GM19452 (cell line): ENCODE measurements at regions not wholly inside any gene's neighbourhood (a gene's known extent, or its start where the extent isn't known, plus 50 kb on each side); places are given as distances from the start of the nearest gene placed in this dataset.
A peak's percentile ranks its signal among the peaks of the same experiment; 100 is the strongest.
"Not testable (repeated sequence)": the region's sequence is repeated elsewhere in the genome, so short reads cannot be mapped to it uniquely, and the experiment has no call there.

Experiments
- ATAC-seq: cut with Tn5 transposase; IDR thresholded peaks from one replicate; pipeline ENCODE4 v1.9.1; 2021; ENCODE audit not compliant: unreplicated experiment

- no peak for ATAC-seq
Observed at GRCh38 chr3:5733995-5734394, 546.5 kb downstream of the EDEM1 start.

GRCh38 chr3:5735896-5736295 lies 548.4 kb downstream of the EDEM1 start:
- no peak for ATAC-seq

GRCh38 chr3:5739299-5739935 lies 551.9 kb downstream of the EDEM1 start:
- no peak for ATAC-seq

GRCh38 chr3:5739949-5740348 lies 552.4 kb downstream of the EDEM1 start:
- ATAC-seq = no peak

GRCh38 chr3:5741017-5741416 lies 553.5 kb downstream of the EDEM1 start:
- no peak for ATAC-seq

DNA sequence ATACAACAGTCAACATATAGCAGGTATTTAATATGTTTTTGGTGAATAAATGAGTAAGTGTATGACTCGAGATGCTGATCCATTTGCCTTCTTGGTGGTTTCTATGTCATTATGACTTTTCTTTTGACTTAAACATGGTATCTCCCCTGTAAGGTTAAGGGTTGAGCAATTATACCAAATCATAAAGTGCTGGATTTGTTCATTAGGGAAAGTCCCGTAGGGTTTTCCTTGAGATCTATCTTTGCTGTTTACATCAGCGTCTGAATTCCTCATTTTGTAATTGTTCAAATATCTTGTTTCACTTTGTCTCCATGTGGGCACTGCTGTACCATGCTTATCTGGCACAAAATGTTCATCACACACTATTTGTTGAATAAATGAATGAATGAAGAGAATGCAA lies 562.6 kb downstream of the EDEM1 start:
- no peak for ATAC-seq

- ATAC-seq = no peak
Observed at GRCh38 chr3:5750874-5751640, 563.5 kb downstream of the EDEM1 start.

DNA sequence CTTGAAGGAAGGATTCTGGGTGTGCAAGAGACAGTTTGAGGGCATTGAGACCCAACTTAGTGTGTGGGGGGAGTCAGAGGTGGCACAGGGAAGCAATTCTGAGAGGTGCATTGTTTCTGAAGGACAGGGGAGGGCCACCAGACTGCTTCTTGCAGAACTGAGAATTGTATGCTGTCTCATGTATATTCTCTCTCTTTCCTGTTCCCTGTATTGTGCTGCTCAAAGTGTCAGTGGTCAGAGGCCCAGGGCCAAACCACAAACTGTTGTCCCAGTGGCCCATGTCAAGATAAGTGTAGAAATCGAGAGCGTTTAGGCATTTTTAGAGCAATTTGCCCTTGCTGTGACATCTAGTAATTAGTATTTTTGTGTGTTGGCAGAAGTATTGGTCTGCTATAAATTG lies 567.1 kb downstream of the EDEM1 start:
- peak; percentile 62 for ATAC-seq

GRCh38 chr3:5756443-5756842 lies 568.9 kb downstream of the EDEM1 start:
- ATAC-seq = no peak

DNA sequence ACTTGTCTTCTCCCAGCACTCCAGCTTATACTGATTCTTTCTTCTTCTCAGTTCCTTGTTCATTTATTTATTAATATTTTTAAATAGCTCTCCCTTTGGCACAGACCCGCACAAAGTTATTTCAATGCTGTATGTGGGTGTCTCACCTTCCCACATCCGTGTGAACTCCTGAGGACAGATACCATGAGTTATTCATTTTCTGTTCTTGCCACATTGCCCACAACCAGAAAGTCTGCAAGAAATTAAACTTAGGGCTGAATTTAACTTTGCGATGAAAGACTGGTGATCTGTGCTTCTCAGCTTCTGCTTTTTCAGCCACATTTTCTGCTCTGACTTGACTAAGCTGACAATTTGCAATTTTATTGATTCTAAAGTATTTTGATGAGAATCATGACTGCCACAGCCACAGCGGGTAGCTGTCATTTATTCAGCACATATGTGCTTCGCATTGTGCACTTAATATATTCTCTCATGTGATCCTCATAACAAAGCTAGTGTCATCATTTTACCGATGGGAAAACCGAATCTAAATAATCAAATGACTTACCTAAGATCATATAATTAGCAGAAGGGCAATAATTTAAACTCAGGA lies 569.8 kb downstream of the EDEM1 start:
- no peak for ATAC-seq

GRCh38 chr3:5758699-5759098 lies 571.2 kb downstream of the EDEM1 start:
- no peak for ATAC-seq

GRCh38 chr3:5762506-5762905 lies 575.0 kb downstream of the EDEM1 start:
- no peak for ATAC-seq

- ATAC-seq = no peak
Observed at GRCh38 chr3:5766848-5767247, 579.3 kb downstream of the EDEM1 start.

- no peak for ATAC-seq
Observed at GRCh38 chr3:5767304-5767703, 579.8 kb downstream of the EDEM1 start.

GRCh38 chr3:5768281-5768945 lies 580.9 kb downstream of the EDEM1 start:
- ATAC-seq = no peak

- no peak for ATAC-seq
Observed at GRCh38 chr3:5769825-5770224, 582.3 kb downstream of the EDEM1 start.

- no peak for ATAC-seq
Observed at GRCh38 chr3:5774337-5774736, 586.8 kb downstream of the EDEM1 start.

DNA sequence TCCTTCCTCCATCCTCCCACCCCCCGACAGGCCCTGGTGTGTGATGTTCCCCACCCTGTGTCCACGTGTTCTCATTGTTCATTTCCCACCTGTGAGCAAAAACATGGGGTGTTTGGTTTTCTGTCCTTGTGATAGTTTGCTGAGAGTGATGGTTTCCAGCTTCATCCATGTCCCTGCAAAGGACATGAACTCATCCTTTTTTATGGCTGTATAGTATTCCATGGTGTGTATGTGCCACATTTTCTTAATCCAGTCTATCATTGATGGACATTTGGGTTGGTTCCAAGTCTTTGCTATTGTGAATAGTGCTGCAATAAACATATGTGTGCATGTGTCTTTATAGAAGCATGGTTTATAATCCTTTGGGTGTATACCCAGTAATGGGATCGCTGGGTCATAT lies 587.6 kb downstream of the EDEM1 start:
- ATAC-seq = not testable (repeated sequence)

- no peak for ATAC-seq
Observed at GRCh38 chr3:5784690-5785089, 597.2 kb downstream of the EDEM1 start.

DNA sequence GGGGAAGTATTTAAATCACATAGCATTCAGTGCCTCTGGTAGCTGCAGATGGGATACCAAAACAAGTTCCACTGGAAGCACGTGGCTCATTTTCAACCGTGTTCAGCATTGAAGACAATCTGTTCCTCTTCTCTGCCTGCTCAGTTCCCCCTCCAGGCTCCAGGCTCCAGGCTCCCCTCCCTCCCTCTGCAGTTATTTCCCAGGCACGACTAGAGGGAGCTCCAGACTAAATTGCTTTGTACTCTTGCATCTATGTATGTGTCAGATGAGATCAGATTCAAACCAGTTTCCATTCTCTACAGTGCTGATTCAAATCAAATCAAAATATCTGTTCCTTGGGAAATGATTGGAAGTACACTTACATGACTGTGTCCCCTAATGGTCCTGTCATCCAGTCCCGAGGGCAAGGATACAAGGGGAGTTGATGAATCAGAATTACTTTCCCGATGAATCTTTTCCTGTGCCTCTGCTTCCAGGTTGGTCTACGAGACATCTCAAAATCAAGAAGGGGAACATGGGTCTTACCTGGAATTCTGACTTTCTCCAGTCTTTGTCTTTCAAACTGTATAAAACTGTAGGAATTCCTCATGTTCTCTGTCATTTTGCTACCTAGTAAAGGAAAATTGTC lies 600.5 kb downstream of the EDEM1 start:
- no peak for ATAC-seq

DNA sequence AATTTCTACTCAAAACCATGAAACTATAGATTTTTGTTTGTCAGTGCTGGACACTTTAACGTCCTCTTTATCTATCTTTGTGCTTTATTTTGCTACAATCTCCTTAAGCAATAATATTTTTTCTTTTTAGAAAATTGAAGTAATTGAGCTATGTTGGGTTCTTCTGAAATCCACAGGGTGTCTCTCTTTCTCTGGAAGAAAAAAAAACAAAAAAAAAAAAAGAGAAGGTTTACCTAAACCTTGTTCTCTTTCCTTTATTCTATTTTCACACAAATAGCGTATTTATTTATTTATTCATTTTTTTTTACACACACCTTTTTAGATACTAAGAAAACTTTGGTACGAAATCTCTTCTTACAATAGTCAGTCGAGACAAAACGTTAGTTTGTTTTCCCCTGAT lies 601.0 kb downstream of the EDEM1 start:
- ATAC-seq = no peak
